ENCODE measurements at regions not wholly inside any gene's neighbourhood (a gene's known extent, or its start where the extent isn't known, plus 50 kb on each side); places are given as distances from the start of the nearest gene placed in this dataset.

DNA sequence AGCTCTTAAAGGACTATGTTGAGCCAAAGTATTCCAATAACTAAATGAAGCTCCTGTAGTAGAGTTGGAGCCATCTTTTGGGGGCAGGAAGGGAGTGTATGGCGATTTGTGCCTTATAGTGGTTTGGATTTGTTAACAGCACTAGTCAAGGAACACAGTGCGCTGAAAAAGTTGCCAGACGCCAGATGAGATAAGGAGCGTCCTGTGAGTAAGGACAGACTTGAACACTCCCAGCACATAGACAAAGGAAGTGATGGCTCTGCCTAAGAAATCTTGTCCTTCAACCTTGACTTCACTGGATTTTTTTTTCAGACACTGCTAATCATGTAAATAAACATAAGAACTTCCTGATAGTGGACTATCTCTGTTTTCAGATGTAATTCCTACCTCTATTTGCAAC lies 136.9 kb downstream of the TRMT11 start:
- Mint-ChIP-seq H3K27ac (no peak overlapping the region), H3K27me3 (no peaks in the 10 kb centered on the region), H3K36me3 (no peaks in the 10 kb centered on the region), H3K9me3 (no peaks in the 10 kb centered on the region), H3K4me3 (no peak overlapping the region), H3K4me1 (no peaks in the 10 kb centered on the region)
- no peak for ATAC-seq (ENCODE audit: low read depth)
- no peak for DNase-seq
- POLR2A ChIA-PET: no interaction called here

DNA sequence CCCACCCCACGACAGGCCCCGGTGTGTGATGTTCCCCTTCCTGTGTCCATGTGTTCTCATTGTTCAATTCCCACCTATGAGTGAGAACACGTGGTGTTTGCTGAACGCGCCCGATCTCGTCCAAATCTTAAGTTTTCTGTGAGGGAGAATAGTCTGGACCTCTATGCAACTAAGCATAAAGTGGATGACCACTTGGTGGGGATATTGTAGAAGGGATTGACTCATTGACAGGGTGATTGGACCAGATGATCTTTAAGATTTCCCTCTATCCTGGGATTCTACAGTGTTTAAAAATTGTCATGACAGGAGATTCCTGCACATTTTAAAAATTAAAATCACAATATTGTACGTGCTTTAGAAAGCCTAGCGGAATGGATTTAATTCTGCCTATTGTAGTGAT lies 141.3 kb downstream of the TRMT11 start:
- no peaks in the 10 kb centered on the region for H3K27me3 Mint-ChIP-seq
- no peak for ATAC-seq (ENCODE audit: low read depth)
- no peak for DNase-seq
- H3K4me3 Mint-ChIP-seq: no peak overlapping the region
- H3K9me3 Mint-ChIP-seq: no peaks in the 10 kb centered on the region
- H3K4me1 Mint-ChIP-seq: no peaks in the 10 kb centered on the region
- no peak overlapping the region for H3K27ac Mint-ChIP-seq
- H3K36me3 Mint-ChIP-seq: no peaks in the 10 kb centered on the region
- POLR2A ChIA-PET: no interaction called here

DNA sequence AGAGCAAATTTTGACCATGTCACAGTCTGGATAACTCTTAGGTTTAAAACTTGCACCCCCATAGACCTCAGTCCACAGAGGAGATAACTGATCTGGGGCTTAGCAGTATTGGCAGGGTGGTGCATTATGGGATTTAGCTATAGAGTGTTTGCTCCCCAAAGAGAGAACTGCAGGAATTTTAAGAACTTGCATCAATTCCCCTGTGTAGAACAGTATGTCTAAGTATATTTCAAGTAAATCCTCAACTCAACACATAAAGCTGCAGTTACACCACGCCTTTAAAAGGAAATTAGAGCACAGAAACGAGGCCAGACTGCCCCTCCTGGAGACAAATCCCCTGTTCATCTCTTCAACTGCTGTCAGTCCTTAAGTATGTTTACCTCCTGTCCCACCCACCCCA lies 144.9 kb downstream of the TRMT11 start:
- Mint-ChIP-seq H3K9me3 (peaks cover 2% of the 10 kb centered on the region), H3K36me3 (no peaks in the 10 kb centered on the region), H3K27me3 (no peaks in the 10 kb centered on the region), H3K27ac (no peak overlapping the region), H3K4me3 (no peak overlapping the region), H3K4me1 (no peaks in the 10 kb centered on the region)
- POLR2A ChIA-PET: no interaction called here
- ATAC-seq (ENCODE audit: low read depth): no peak
- no peak for DNase-seq

DNA sequence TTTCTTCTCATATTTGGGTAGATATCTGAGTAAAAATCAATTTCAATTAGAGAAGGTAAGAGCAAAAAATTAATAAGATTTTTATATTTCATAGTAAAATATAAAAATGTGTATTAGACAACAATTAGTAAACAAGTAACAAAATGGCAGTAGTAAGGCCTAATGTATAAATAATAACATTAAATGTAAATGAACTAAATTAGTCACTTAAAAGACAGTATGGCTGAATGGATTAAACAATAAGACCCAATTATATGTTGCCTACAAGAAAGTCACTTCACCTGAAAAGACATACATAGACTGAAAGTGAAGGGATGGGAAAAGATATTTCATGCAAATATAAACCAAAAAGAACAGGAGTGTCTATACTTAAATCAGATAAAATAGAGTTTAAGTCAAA lies 147.6 kb downstream of the TRMT11 start:
- Mint-ChIP-seq H3K27ac (no peak overlapping the region), H3K27me3 (no peaks in the 10 kb centered on the region), H3K36me3 (no peaks in the 10 kb centered on the region), H3K4me1 (no peaks in the 10 kb centered on the region), H3K9me3 (peaks cover 2% of the 10 kb centered on the region), H3K4me3 (no peak overlapping the region)
- ATAC-seq (ENCODE audit: low read depth) (no peak), DNase-seq (no peak)
- POLR2A ChIA-PET: no interaction called here

DNA sequence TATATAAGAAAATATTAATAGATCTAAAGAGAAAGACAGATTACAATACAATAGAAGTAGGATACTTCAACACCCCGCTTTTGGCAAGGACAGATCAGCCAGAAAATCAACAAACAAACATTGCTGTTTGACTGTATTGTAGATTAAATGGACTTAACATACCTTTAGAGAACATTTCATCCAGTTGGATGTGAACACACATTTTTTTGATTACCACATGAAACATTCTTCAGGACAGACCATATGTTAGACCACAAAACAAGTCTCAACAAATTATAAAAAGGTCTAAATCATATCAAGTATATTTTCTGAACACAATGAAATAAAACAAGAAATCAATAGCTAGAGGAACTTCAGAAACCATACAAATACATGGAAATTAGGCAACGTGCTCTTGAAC lies 148.2 kb downstream of the TRMT11 start:
- H3K36me3 Mint-ChIP-seq: no peaks in the 10 kb centered on the region
- ATAC-seq (ENCODE audit: low read depth) (no peak), DNase-seq (no peak)
- H3K4me3 Mint-ChIP-seq: no peak overlapping the region
- no peaks in the 10 kb centered on the region for H3K27me3 Mint-ChIP-seq
- peaks cover 2% of the 10 kb centered on the region for H3K9me3 Mint-ChIP-seq
- no peaks in the 10 kb centered on the region for H3K4me1 Mint-ChIP-seq
- POLR2A ChIA-PET: no interaction called here
- H3K27ac Mint-ChIP-seq: no peak overlapping the region

DNA sequence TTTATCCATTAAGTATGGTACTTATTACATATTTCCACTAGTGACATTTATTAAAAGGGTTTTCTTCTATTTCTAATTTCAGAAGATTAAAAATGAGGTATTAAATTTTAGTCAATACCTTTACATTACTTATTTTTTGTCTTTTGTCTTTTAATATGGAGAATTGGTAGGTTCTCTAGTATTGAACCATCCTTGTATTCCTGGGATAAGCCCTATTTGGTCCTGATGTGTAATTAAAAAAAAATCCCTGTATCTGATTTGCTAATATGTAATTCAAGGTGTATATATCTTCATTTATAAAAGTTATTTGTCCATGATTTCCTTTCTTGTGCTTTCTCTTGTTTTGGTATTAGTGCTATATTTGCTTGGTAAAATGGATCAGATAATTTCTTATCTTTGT lies 153.7 kb downstream of the TRMT11 start:
- H3K27me3 Mint-ChIP-seq: no peaks in the 10 kb centered on the region
- ATAC-seq (ENCODE audit: low read depth): no peak
- H3K4me3 Mint-ChIP-seq: no peak overlapping the region
- POLR2A ChIA-PET: no interaction called here
- no peak overlapping the region for H3K27ac Mint-ChIP-seq
- no peak for DNase-seq
- no peaks in the 10 kb centered on the region for H3K4me1 Mint-ChIP-seq
- no peaks in the 10 kb centered on the region for H3K36me3 Mint-ChIP-seq
- no peaks in the 10 kb centered on the region for H3K9me3 Mint-ChIP-seq

DNA sequence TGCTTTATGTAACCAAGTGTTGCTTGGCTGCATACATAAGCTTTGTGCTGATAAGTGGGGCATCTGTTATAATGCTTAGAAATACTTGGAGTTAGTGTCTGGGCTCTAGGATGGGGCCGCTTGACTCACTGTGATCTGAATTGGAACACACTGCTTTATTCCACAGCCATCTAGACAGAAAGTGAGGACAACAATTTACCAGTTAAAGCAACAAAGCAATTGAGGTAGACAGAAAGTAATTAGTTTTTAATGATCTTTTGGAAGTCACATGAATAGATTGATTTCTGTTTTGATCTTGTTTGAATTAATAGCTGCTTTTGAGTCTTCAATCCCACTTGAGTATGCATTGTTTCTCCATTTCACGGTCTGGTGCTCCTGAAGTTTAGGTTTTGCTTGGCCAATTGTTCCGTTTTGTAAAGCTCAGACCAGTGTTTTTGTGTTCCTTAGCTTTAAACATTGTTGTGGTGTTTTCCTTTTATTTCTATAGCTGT lies 157.5 kb downstream of the TRMT11 start:
- Mint-ChIP-seq H3K4me3 (no peak overlapping the region), H3K27me3 (no peaks in the 10 kb centered on the region), H3K36me3 (no peaks in the 10 kb centered on the region), H3K4me1 (no peaks in the 10 kb centered on the region), H3K27ac (no peak overlapping the region), H3K9me3 (no peaks in the 10 kb centered on the region)
- ATAC-seq (ENCODE audit: low read depth) (no peak), DNase-seq (no peak)
- POLR2A ChIA-PET: no interaction called here

DNA sequence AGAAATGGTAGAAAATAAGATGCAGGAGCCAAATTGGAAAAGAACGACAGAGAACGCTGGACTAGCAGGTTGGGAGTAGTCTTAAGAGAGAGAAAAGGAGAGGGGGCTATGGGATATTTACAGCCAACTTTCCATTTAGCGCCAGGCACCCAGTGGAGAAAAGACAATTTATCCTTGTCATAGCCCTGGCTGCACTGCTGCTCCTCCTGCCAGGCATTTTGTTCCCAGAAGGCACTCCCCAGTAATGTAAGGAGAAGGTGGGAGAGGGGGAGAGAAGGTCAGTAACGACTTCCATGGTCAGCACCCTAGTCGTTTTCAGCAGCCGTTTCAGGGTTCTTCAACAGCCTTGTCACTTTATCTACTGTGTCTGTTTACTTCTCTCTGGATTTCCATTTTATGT lies 159.0 kb downstream of the TRMT11 start:
- H3K4me3 Mint-ChIP-seq: no peak overlapping the region
- no peak for ATAC-seq (ENCODE audit: low read depth)
- H3K36me3 Mint-ChIP-seq: no peaks in the 10 kb centered on the region
- POLR2A ChIA-PET: no interaction called here
- no peaks in the 10 kb centered on the region for H3K27me3 Mint-ChIP-seq
- no peaks in the 10 kb centered on the region for H3K4me1 Mint-ChIP-seq
- no peaks in the 10 kb centered on the region for H3K9me3 Mint-ChIP-seq
- no peak overlapping the region for H3K27ac Mint-ChIP-seq
- no peak for DNase-seq

DNA sequence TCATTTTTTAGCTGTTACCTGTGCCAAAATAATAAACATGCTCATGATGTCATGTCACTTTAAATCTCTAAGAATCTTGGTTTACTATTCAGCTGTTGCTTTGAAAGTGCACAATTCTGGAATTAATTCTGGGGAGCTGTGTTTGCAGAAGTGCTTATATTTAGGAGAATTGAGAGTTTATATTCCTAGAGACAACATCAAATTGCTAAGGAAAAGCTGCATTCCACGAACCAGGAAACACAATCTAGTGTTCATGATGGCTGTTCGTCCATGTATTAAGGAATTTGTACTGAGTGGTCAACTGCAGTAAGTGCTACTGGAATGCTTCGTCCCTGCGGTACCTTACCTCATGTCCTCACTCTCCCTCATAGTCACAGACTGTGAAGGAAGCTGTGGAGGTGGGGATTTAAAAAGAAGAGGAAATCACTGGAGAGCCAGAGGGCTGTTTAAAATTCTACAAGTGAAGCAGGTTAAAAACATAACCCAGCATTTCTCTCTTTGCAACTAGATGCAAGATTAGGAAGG lies 161.0 kb downstream of the TRMT11 start:
- Mint-ChIP-seq H3K36me3 (no peaks in the 10 kb centered on the region), H3K4me1 (no peaks in the 10 kb centered on the region), H3K27ac (no peak overlapping the region), H3K9me3 (no peaks in the 10 kb centered on the region), H3K4me3 (no peak overlapping the region), H3K27me3 (no peaks in the 10 kb centered on the region)
- DNase-seq: no peak
- POLR2A ChIA-PET: no interaction called here
- ATAC-seq (ENCODE audit: low read depth): no peak

DNA sequence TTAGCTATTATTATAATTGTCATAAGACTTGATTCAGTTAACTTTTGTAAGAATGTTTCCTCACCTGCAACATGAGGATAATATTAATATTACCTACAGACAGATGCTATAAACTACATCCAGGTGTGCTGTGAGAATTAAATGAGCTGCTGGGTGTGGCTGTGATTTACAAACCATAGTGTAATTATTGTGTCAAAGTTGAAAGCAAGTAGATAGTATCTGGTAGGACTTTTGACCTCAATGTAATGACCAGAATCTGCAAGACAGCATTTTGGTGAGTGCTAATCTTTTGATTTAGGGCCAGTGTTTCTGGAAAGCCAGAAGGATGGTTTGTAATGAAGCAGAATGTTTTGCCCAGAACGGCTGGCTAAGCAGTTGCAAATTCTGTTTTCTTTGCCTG lies 162.5 kb downstream of the TRMT11 start:
- Mint-ChIP-seq H3K27ac (no peak overlapping the region), H3K27me3 (no peaks in the 10 kb centered on the region), H3K9me3 (no peaks in the 10 kb centered on the region), H3K36me3 (no peaks in the 10 kb centered on the region), H3K4me3 (no peak overlapping the region), H3K4me1 (no peaks in the 10 kb centered on the region)
- no peak for ATAC-seq (ENCODE audit: low read depth)
- POLR2A ChIA-PET: no interaction called here
- no peak for DNase-seq

DNA sequence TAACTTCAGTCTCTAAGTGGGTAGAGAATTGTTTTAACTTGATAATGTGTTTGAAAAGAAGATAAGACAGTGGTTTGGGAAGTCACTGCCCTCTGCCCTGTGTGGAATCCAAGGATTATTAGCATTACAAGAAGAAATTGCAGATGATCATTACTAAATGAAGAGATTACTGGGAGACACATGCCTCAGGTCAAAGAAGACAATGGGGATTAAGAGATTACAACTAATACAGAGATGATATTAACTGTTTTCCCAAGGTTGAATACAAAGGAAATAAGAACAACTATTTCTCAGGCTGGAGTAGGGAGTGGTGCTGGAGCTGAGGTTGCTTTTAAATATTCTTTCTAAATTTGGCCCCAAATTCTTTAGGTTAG lies 166.0 kb downstream of the TRMT11 start:
- H3K27ac Mint-ChIP-seq: no peak overlapping the region
- H3K9me3 Mint-ChIP-seq: no peaks in the 10 kb centered on the region
- ATAC-seq (ENCODE audit: low read depth) (no peak), DNase-seq (no peak)
- no peaks in the 10 kb centered on the region for H3K36me3 Mint-ChIP-seq
- H3K4me3 Mint-ChIP-seq: no peak overlapping the region
- POLR2A ChIA-PET: no interaction called here
- no peaks in the 10 kb centered on the region for H3K27me3 Mint-ChIP-seq
- H3K4me1 Mint-ChIP-seq: peaks cover 10% of the 10 kb centered on the region

DNA sequence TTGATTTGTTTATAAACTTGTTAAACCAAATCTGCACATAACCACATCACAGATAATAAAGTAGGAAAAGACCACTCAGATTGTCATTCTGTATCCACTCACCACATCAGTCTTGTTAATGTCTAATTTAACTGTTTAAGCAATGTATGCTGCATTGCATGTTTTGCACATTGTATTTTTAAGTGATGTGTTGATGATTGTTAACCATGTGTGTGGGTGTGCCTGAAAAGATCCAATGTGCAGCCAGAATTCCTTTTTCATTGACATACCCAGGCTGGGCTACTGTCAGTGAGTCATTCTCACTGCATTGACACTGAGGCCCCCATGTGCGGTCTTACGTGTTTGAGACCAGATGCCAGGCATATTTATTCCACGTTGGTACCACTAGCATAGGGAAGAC lies 167.3 kb downstream of the TRMT11 start:
- Mint-ChIP-seq H3K27me3 (no peaks in the 10 kb centered on the region), H3K4me3 (no peak overlapping the region), H3K4me1 (peaks cover 10% of the 10 kb centered on the region), H3K27ac (no peak overlapping the region), H3K36me3 (no peaks in the 10 kb centered on the region), H3K9me3 (no peaks in the 10 kb centered on the region)
- no peak for DNase-seq
- ATAC-seq (ENCODE audit: low read depth): no peak
- POLR2A ChIA-PET: no interaction called here

DNA sequence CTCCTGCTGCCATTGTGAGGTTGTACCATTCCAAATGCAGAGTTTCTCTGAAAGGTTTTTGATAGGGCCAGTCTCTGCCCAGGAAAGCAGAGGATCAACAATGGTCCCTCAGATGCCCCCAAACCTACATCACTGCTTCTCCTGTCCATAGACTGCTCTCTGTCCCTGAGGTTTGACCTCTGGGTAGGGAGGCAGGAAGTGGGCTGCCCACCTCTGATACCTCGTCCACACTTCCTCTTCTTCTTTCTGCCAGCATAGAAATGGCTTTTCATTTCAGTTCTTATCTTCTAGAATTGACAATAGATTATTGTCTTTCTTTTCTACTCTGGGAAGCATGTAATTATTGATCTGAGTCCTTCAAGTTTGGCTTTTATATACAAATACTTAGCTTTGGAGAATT lies 170.6 kb downstream of the TRMT11 start:
- Mint-ChIP-seq H3K9me3 (peaks cover 2% of the 10 kb centered on the region), H3K27ac (no peak overlapping the region), H3K4me3 (no peak overlapping the region), H3K27me3 (no peaks in the 10 kb centered on the region), H3K36me3 (no peaks in the 10 kb centered on the region), H3K4me1 (peaks cover 10% of the 10 kb centered on the region)
- DNase-seq (no peak), ATAC-seq (ENCODE audit: low read depth) (no peak)
- POLR2A ChIA-PET: no interaction called here

DNA sequence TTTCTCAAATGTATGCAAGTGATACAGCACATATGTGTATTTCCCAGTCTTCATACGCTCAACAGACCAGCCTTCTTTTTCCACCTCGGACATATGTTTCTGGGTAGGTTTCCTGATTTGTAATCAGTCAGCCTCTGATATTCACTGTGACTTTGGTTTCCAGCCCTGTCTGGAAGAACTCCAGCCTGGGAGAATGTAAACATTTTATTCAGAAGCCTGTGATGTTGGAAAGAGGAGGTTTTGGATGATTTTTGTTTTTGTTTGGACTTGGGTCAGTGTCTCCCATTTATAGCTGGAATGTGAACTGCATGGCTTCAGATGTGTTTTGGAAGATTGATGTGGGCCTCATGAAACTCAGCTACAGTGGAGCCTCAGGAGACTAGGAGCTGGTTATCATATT lies 172.2 kb upstream of the CENPW start:
- H3K4me1 Mint-ChIP-seq: peaks cover 8% of the 10 kb centered on the region
- H3K4me3 Mint-ChIP-seq: no peak overlapping the region
- POLR2A ChIA-PET: no interaction called here
- no peaks in the 10 kb centered on the region for H3K27me3 Mint-ChIP-seq
- ATAC-seq (ENCODE audit: low read depth) (no peak), DNase-seq (no peak)
- H3K9me3 Mint-ChIP-seq: peaks cover 14% of the 10 kb centered on the region
- H3K27ac Mint-ChIP-seq: no peak overlapping the region
- peaks cover 2% of the 10 kb centered on the region for H3K36me3 Mint-ChIP-seq

DNA sequence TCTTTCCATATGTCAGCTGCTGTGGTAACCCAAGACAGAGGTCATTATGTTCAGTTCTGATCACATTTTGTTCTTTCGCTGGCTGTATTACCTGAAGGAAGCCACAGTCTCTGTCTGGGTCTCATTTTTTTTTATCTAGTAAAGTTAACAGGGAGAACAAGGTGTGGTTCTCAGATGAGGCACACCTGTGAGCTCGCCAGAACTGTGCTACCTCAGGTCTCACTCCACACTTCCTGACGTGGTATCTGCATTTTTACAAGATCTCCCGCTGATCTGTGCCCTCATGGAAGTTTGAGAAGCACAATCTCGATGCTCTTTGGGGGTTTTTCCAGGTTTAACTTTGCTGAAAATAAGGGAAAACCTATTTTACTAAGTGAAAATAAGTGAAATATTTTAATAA lies 169.5 kb upstream of the CENPW start:
- Mint-ChIP-seq H3K36me3 (no peaks in the 10 kb centered on the region), H3K4me3 (no peak overlapping the region), H3K9me3 (peaks cover 6% of the 10 kb centered on the region), H3K4me1 (peaks cover 8% of the 10 kb centered on the region), H3K27ac (no peak overlapping the region), H3K27me3 (no peaks in the 10 kb centered on the region)
- ATAC-seq (ENCODE audit: low read depth): no peak
- POLR2A ChIA-PET: no interaction called here
- DNase-seq: no peak

Measured in activated naive CD8-positive, alpha-beta T cell treated with anti-CD3 and anti-CD28 coated beads, Interleukin-2, amount 10 ng/mL, durations not matched to agents 7 days and 5 days (primary cell).